Cardiac fibroblast (primary cell): ENCODE measurements at regions not wholly inside any gene's neighbourhood (a gene's known extent, or its start where the extent isn't known, plus 50 kb on each side); places are given as distances from the start of the nearest gene placed in this dataset.

Experiments used
- DNase-seq, 2 donors: peaks; one replicate each; pipeline versions ENCODE4 v3.0.0 to v3.0.0-alpha.2; 2010; ENCODE audit warnings: low read depth in 2 of 2
- H3K4me3 ChIP-seq, 2 donors: replicated peaks in 1 of 2; 1 replicate in 1 of 2; 2 replicates in 1 of 2; pipeline ENCODE4 v1.5.1; 2011; ENCODE audit warnings: low read depth in 2 of 2, low read length in 2 of 2, mild to moderate bottlenecking in 2 of 2, moderate library complexity in 1 of 2
- CTCF ChIP-seq: IDR thresholded peaks from one replicate; pipeline ENCODE4 v1.5.1; 2011; ENCODE audit warnings: low read depth, mild to moderate bottlenecking, low read length, inconsistent platforms

GRCh38 chr7:106400923-106401322, 116.1 kb upstream of the NAMPT start:
- TF ChIP-seq CTCF, result no peak
- no peak for DNase-seq

GRCh38 chr7:106398786-106399185, 114.0 kb upstream of the NAMPT start:
- H3K4me3 ChIP-seq, result no peak overlapping the region
- TF ChIP-seq CTCF, result no peak
- no peak for DNase-seq

More at GRCh38 chr7:106400923-106401322, 116.1 kb upstream of the NAMPT start:
- H3K4me3 ChIP-seq, result no peak overlapping the region

- no peak for TF ChIP-seq CTCF
- H3K4me3 ChIP-seq, result no peak overlapping the region
- DNase-seq, result no peak
Observed at GRCh38 chr7:106397994-106398393, 113.2 kb upstream of the NAMPT start.

GRCh38 chr7:106394526-106394925, 109.7 kb upstream of the NAMPT start:
- no peak for DNase-seq
- TF ChIP-seq CTCF, result no peak
- no peak overlapping the region for H3K4me3 ChIP-seq

GRCh38 chr7:106393564-106394251, 108.9 kb upstream of the NAMPT start:
- no peak for TF ChIP-seq CTCF
- DNase-seq, result no peak
- no peak overlapping the region for H3K4me3 ChIP-seq

- no peak for DNase-seq
- no peak for TF ChIP-seq CTCF
- no peak overlapping the region for H3K4me3 ChIP-seq
Observed at GRCh38 chr7:106392590-106392989, 107.8 kb upstream of the NAMPT start.

- H3K4me3 ChIP-seq, result no peak overlapping the region
- DNase-seq, result no peak
- no peak for TF ChIP-seq CTCF
Observed at GRCh38 chr7:106392144-106392543, 107.4 kb upstream of the NAMPT start.
